ENCODE measurements at regions not wholly inside any gene's neighbourhood (a gene's known extent, or its start where the extent isn't known, plus 50 kb on each side); places are given as distances from the start of the nearest gene placed in this dataset.

- H3K36me3 ChIP-seq (ENCODE audit: insufficient read depth, low read length) = no peaks in the 10 kb centered on the region
- no peak overlapping the region for H3K4me3 ChIP-seq (ENCODE audit: low read length, poor library complexity, severe bottlenecking)
- no peaks in the 10 kb centered on the region for H3K27me3 ChIP-seq (ENCODE audit: insufficient read depth, low read length, poor library complexity, severe bottlenecking)
- no peak for TF ChIP-seq EZH2phosphoT487 (IDR thresholded peaks at IDR 0.05; ENCODE audit: borderline replicate concordance)
- TF ChIP-seq, protein P1, sequence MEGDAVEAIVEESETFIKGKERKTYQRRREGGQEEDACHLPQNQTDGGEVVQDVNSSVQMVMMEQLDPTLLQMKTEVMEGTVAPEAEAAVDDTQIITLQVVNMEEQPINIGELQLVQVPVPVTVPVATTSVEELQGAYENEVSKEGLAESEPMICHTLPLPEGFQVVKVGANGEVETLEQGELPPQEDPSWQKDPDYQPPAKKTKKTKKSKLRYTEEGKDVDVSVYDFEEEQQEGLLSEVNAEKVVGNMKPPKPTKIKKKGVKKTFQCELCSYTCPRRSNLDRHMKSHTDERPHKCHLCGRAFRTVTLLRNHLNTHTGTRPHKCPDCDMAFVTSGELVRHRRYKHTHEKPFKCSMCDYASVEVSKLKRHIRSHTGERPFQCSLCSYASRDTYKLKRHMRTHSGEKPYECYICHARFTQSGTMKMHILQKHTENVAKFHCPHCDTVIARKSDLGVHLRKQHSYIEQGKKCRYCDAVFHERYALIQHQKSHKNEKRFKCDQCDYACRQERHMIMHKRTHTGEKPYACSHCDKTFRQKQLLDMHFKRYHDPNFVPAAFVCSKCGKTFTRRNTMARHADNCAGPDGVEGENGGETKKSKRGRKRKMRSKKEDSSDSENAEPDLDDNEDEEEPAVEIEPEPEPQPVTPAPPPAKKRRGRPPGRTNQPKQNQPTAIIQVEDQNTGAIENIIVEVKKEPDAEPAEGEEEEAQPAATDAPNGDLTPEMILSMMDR (conservative IDR thresholded peaks at IDR 0.05; ENCODE audit: low read length) = no peak
- H4K20me1 ChIP-seq (ENCODE audit: insufficient read depth, low read length, poor library complexity, severe bottlenecking) = no peaks in the 10 kb centered on the region
- H3F3A ChIP-seq (ENCODE audit: low read depth) = no peaks in the 10 kb centered on the region
- H3K4me1 ChIP-seq (ENCODE audit: insufficient read depth, low read length, poor library complexity, severe bottlenecking) = no peaks in the 10 kb centered on the region
- H3K9me3 ChIP-seq (ENCODE audit: insufficient read depth, low read depth, low read length) = no peaks in the 10 kb centered on the region
- H3K9me2 ChIP-seq (replicated peaks; ENCODE audit: low read depth, low read length) = no peaks in the 10 kb centered on the region
- H2AFZ ChIP-seq (ENCODE audit: low read length) = no peak overlapping the region
- H3K79me2 ChIP-seq (ENCODE audit: insufficient read depth, low read length) = no peaks in the 10 kb centered on the region
- H3K9ac ChIP-seq (ENCODE audit: low read depth, low read length, poor library complexity, severe bottlenecking) = no peak overlapping the region
- no peak overlapping the region for H3K4me2 ChIP-seq (ENCODE audit: low read depth, low read length, poor library complexity, severe bottlenecking)
These were observed 527.3 kb downstream of the EPHA4 start for GRCh38 chr2:221044781-221045180.

DNA sequence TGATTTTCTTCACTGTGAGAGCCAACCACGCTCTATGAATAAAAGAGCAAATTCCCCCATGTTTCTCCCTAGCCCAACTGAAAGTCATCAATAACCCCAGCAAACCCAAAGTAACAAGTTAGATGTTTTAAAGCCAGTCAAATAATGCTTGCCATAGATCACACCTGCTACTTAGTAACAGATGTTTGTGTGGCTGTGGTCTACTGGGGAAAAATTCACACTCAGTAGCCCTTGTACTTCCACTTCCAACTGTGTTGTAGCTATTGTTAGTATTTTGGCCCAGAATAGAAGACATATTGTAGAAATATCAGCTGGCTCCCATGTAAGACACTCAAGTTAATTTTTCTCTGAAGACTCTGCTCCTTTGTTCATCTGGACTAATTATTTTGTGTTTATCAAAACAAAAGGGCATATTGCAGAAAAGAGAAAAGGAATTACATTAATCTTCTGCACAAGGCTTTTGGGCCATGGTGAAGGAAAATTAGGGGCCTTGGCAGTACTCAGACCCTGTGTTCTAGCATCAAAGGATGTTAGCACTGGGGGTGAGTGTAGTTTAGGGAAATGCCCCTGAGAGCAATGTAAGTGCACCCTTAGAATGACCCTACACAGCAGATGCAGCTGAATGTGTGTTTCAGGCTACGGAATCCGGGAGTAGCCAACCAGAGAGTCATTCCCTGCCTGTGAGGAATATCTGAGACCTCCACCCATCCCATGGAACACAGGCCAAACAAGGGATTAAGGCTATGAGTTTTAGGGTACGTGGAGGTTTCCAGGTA, 521.9 kb downstream of the EPHA4 start:
- Histone ChIP-seq H2AFZ (ENCODE audit: low read length) (no peak overlapping the region), H3K27me3 (ENCODE audit: insufficient read depth, low read length, poor library complexity, severe bottlenecking) (no peaks in the 10 kb centered on the region), H3K79me2 (ENCODE audit: insufficient read depth, low read length) (no peaks in the 10 kb centered on the region), H3K9me3 (ENCODE audit: insufficient read depth, low read depth, low read length) (no peaks in the 10 kb centered on the region), H3K4me1 (ENCODE audit: insufficient read depth, low read length, poor library complexity, severe bottlenecking) (no peaks in the 10 kb centered on the region), H3F3A (ENCODE audit: low read depth) (no peaks in the 10 kb centered on the region), H4K20me1 (ENCODE audit: insufficient read depth, low read length, poor library complexity, severe bottlenecking) (no peaks in the 10 kb centered on the region), H3K36me3 (ENCODE audit: insufficient read depth, low read length) (no peaks in the 10 kb centered on the region), H3K9ac (ENCODE audit: low read depth, low read length, poor library complexity, severe bottlenecking) (no peak overlapping the region), H3K4me3 (ENCODE audit: low read length, poor library complexity, severe bottlenecking) (no peak overlapping the region), H3K9me2 (replicated peaks; ENCODE audit: low read depth, low read length) (no peaks in the 10 kb centered on the region), H3K4me2 (ENCODE audit: low read depth, low read length, poor library complexity, severe bottlenecking) (no peak overlapping the region)
- no peak for TF ChIP-seq EZH2phosphoT487 (IDR thresholded peaks at IDR 0.05; ENCODE audit: borderline replicate concordance)
- TF ChIP-seq, protein P1 (conservative IDR thresholded peaks at IDR 0.05; ENCODE audit: low read length) = no peak

DNA sequence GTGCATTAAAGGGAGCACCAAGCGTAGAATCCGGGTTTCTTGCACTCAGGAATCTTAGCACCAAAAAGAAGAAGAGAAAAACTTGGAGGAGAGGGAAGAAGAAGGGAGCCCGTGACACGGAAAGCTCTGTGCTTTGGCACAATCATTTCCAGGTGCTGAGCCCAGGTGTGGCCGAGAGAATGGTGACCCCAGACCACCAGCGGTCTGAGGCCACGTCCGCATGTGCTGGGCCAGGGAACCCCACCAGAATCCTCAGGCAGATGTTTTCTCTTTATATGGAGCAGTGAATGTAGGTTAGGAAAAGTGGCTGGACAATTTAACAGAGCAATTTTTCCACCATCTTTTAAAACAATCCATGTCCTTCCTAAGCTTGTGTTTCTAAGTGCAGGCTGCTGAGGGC, 520.9 kb downstream of the EPHA4 start:
- no peaks in the 10 kb centered on the region for H3K36me3 ChIP-seq (ENCODE audit: insufficient read depth, low read length)
- H2AFZ ChIP-seq (ENCODE audit: low read length) = no peak overlapping the region
- H3K79me2 ChIP-seq (ENCODE audit: insufficient read depth, low read length) = no peaks in the 10 kb centered on the region
- H4K20me1 ChIP-seq (ENCODE audit: insufficient read depth, low read length, poor library complexity, severe bottlenecking) = no peaks in the 10 kb centered on the region
- H3K4me2 ChIP-seq (ENCODE audit: low read depth, low read length, poor library complexity, severe bottlenecking) = no peak overlapping the region
- no peaks in the 10 kb centered on the region for H3K4me1 ChIP-seq (ENCODE audit: insufficient read depth, low read length, poor library complexity, severe bottlenecking)
- H3K9ac ChIP-seq (ENCODE audit: low read depth, low read length, poor library complexity, severe bottlenecking) = no peak overlapping the region
- H3K9me3 ChIP-seq (ENCODE audit: insufficient read depth, low read depth, low read length) = no peaks in the 10 kb centered on the region
- no peaks in the 10 kb centered on the region for H3F3A ChIP-seq (ENCODE audit: low read depth)
- H3K27me3 ChIP-seq (ENCODE audit: insufficient read depth, low read length, poor library complexity, severe bottlenecking) = no peaks in the 10 kb centered on the region
- TF ChIP-seq, protein P1 (conservative IDR thresholded peaks at IDR 0.05; ENCODE audit: low read length) = no peak
- TF ChIP-seq EZH2phosphoT487 (IDR thresholded peaks at IDR 0.05; ENCODE audit: borderline replicate concordance) = no peak
- no peaks in the 10 kb centered on the region for H3K9me2 ChIP-seq (replicated peaks; ENCODE audit: low read depth, low read length)
- H3K4me3 ChIP-seq (ENCODE audit: low read length, poor library complexity, severe bottlenecking) = no peak overlapping the region

Measured in Loucy (cell line).